ENCODE measurements at regions not wholly inside any gene's neighbourhood (a gene's known extent, or its start where the extent isn't known, plus 50 kb on each side); places are given as distances from the start of the nearest gene placed in this dataset.

GRCh38 chr5:164361986-164362385 is 856.6 kb downstream of the MAT2B start:
- Histone ChIP-seq H2AFZ (ENCODE audit: low read depth, low read length) (no peak overlapping the region), H3K27me3 (ENCODE audit: insufficient read depth, low read depth, low read length) (no peaks in the 10 kb centered on the region), H3K9ac (ENCODE audit: low read length) (no peak overlapping the region)

GRCh38 chr5:164362835-164363234 is 857.4 kb downstream of the MAT2B start:
- H3F3A ChIP-seq (ENCODE audit: insufficient read depth, low read length, poor library complexity, severe bottlenecking), result no peaks in the 10 kb centered on the region
- H3K36me3 ChIP-seq (ENCODE audit: insufficient read depth, low read length), result no peaks in the 10 kb centered on the region
- no peak overlapping the region for H3K9ac ChIP-seq (ENCODE audit: low read length)
- no peaks in the 10 kb centered on the region for H4K20me1 ChIP-seq (ENCODE audit: insufficient read depth)
- H2AFZ ChIP-seq (ENCODE audit: low read depth, low read length), result no peak overlapping the region
- no peak overlapping the region for H3K27ac ChIP-seq (ENCODE audit: low read length)
- H3K4me3 ChIP-seq (ENCODE audit: low read length), result no peak overlapping the region
- H3K4me2 ChIP-seq (ENCODE audit: low read length), result no peak overlapping the region
- H3K9me3 ChIP-seq (ENCODE audit: low read length), result no peaks in the 10 kb centered on the region
- no peaks in the 10 kb centered on the region for H3K27me3 ChIP-seq (ENCODE audit: insufficient read depth, low read depth, low read length)
- no peaks in the 10 kb centered on the region for H3K79me2 ChIP-seq (replicated peaks; ENCODE audit: insufficient read depth, low read length)
- no peaks in the 10 kb centered on the region for H3K9me2 ChIP-seq (ENCODE audit: insufficient read depth, low read length)
- TF ChIP-seq POLR2AphosphoS5 (IDR thresholded peaks at IDR 0.05), result no peak
- TF ChIP-seq TAF1 (IDR thresholded peaks at IDR 0.05; ENCODE audit: low read depth), result no peak
- TF ChIP-seq EP300 (conservative IDR thresholded peaks at IDR 0.05; ENCODE audit: poor library complexity, severe bottlenecking), result no peak
- no peak for TF ChIP-seq CTCF (IDR thresholded peaks at IDR 0.05; ENCODE audit: poor library complexity, severe bottlenecking)
- TF ChIP-seq EZH2 (IDR thresholded peaks at IDR 0.05; ENCODE audit: borderline replicate concordance, insufficient read depth, low read length, poor library complexity, severe bottlenecking), result no peak
- no peak for TF ChIP-seq REST (IDR thresholded peaks at IDR 0.05; ENCODE audit: borderline replicate concordance)
- no peak for TF ChIP-seq SMC3 (conservative IDR thresholded peaks at IDR 0.05; ENCODE audit: poor library complexity)

More at GRCh38 chr5:164361986-164362385, 856.6 kb downstream of the MAT2B start:
- H3F3A ChIP-seq (ENCODE audit: insufficient read depth, low read length, poor library complexity, severe bottlenecking), result no peaks in the 10 kb centered on the region
- H3K27ac ChIP-seq (ENCODE audit: low read length), result no peak overlapping the region
- no peaks in the 10 kb centered on the region for H3K79me2 ChIP-seq (replicated peaks; ENCODE audit: insufficient read depth, low read length)
- no peak overlapping the region for H3K4me3 ChIP-seq (ENCODE audit: low read length)
- no peaks in the 10 kb centered on the region for H3K9me3 ChIP-seq (ENCODE audit: low read length)
- H3K9me2 ChIP-seq (ENCODE audit: insufficient read depth, low read length), result no peaks in the 10 kb centered on the region
- H4K20me1 ChIP-seq (ENCODE audit: insufficient read depth), result no peaks in the 10 kb centered on the region
- no peaks in the 10 kb centered on the region for H3K36me3 ChIP-seq (ENCODE audit: insufficient read depth, low read length)
- H3K4me2 ChIP-seq (ENCODE audit: low read length), result no peak overlapping the region
- TF ChIP-seq REST (IDR thresholded peaks at IDR 0.05; ENCODE audit: borderline replicate concordance), result no peak
- no peak for TF ChIP-seq TAF1 (IDR thresholded peaks at IDR 0.05; ENCODE audit: low read depth)
- TF ChIP-seq CTCF (IDR thresholded peaks at IDR 0.05; ENCODE audit: poor library complexity, severe bottlenecking), result no peak
- TF ChIP-seq MXI1 (conservative IDR thresholded peaks at IDR 0.05; ENCODE audit: poor library complexity, severe bottlenecking), result no peak
- no peak for TF ChIP-seq SMC3 (conservative IDR thresholded peaks at IDR 0.05; ENCODE audit: poor library complexity)
- no peak for TF ChIP-seq POLR2AphosphoS5 (IDR thresholded peaks at IDR 0.05)
- no peak for TF ChIP-seq EP300 (conservative IDR thresholded peaks at IDR 0.05; ENCODE audit: poor library complexity, severe bottlenecking)
- no peak for TF ChIP-seq EZH2 (IDR thresholded peaks at IDR 0.05; ENCODE audit: borderline replicate concordance, insufficient read depth, low read length, poor library complexity, severe bottlenecking)
- TF ChIP-seq RAD21 (conservative IDR thresholded peaks at IDR 0.05), result no peak
